Endothelial cell of umbilical vein (primary cell): ENCODE measurements at regions not wholly inside any gene's neighbourhood (a gene's known extent, or its start where the extent isn't known, plus 50 kb on each side); places are given as distances from the start of the nearest gene placed in this dataset.

Source experiments
- BruUV-seq: library from RNA; stranded (reverse); fragments of 400-500 nt; replicated peaks from 2 replicates; lab custom pipeline; 2021; lab: Mats Ljungman, UMichigan
- CTCF ChIA-PET: fragments of 300-600, 350-600 bp; sonication (Branson Sonifier 250); formaldehyde crosslinking; loops from one replicate; lab custom pipeline; 2021; ENCODE audit warnings: antibody characterized with exemption, inconsistent platforms; lab: Charles Lee
- POLR2A ChIA-PET: fragments of 300-600, 350-600 bp; sonication (Branson Sonifier 250); formaldehyde crosslinking; loops from one replicate; lab custom pipeline; 2021; ENCODE audit warnings: antibody characterized with exemption, inconsistent platforms; lab: Charles Lee
- DNase-seq: peaks from one replicate; pipeline ENCODE4 v3.0.0-alpha.2; 2011; ENCODE audit warnings: low read depth, low spot score
- FAIRE-seq: peaks from 2 replicates; lab custom pipeline; 2011; peaks lifted over from hg19 to GRCh38; lab: Jason Lieb, UNC
- H2AFZ ChIP-seq: 2 replicates; pipeline ENCODE4 v1.6.0; 2012; ENCODE audit warnings: low read depth, low read length, control low read depth, inconsistent platforms
- H3K27ac ChIP-seq: 2 replicates; pipeline ENCODE4 v1.5.1; 2011; ENCODE audit warnings: low read depth, mild to moderate bottlenecking, control low read depth, low read length, moderate library complexity; ENCODE audit not compliant: insufficient read depth
- H3K27me3 ChIP-seq, 2 experiments: 2 replicates each; pipeline versions ENCODE4 v1.6.0 to v1.6.1; 2011; ENCODE audit warnings: low read length in 2 of 2, mixed read lengths in 1 of 2; ENCODE audit not compliant: control insufficient read depth in 2 of 2, insufficient read depth in 2 of 2
- H3K36me3 ChIP-seq, 2 experiments: 2 replicates in 1 of 2; 3 replicates in 1 of 2; pipeline ENCODE4 v1.5.1; 2011; ENCODE audit warnings: low read length in 2 of 2, mild to moderate bottlenecking in 1 of 2, moderate library complexity in 1 of 2; ENCODE audit not compliant: control insufficient read depth in 2 of 2, insufficient read depth in 2 of 2; ENCODE audit errors: extremely low read depth in 1 of 2
- H3K4me1 ChIP-seq: 3 replicates; pipeline ENCODE4 v1.5.1; 2011; ENCODE audit warnings: mild to moderate bottlenecking, low read length; ENCODE audit not compliant: control insufficient read depth, insufficient read depth; ENCODE audit errors: extremely low read depth
- H3K4me2 ChIP-seq: 2 replicates; pipeline ENCODE4 v1.6.1; 2011; ENCODE audit warnings: low read length, control low read depth, mixed read lengths; ENCODE audit not compliant: insufficient read depth
- H3K4me3 ChIP-seq, 3 experiments: fragments of 200-600 bp in 1 of 3; sonication (generic), shearing (Covaris generic) in 1 of 3; replicated peaks in 1 of 3; 2 replicates each; pipeline ENCODE4 v1.5.1; 2011 to 2016; ENCODE audit warnings: control low read depth in 3 of 3, low read length in 3 of 3, mild to moderate bottlenecking in 2 of 3, inconsistent platforms in 1 of 3, low read depth in 1 of 3, moderate library complexity in 1 of 3; ENCODE audit not compliant: insufficient read depth in 1 of 3
- H3K79me2 ChIP-seq: 2 replicates; pipeline ENCODE4 v1.6.0; 2012; ENCODE audit warnings: low read length, inconsistent platforms; ENCODE audit not compliant: control insufficient read depth, insufficient read depth
- H3K9ac ChIP-seq: replicated peaks from 2 replicates; pipeline ENCODE3; 2011; ENCODE audit warnings: low read length, control low read depth; ENCODE audit not compliant: insufficient read depth; ENCODE audit errors: extremely low read depth
- H3K9me1 ChIP-seq: replicated peaks from 3 replicates; pipeline ENCODE4 v1.6.0; 2011; ENCODE audit warnings: mild to moderate bottlenecking, low read length; ENCODE audit not compliant: control insufficient read depth, insufficient read depth; ENCODE audit errors: extremely low read depth
- H3K9me3 ChIP-seq: replicated peaks from 2 replicates; pipeline ENCODE4 v1.5.1; 2012; ENCODE audit warnings: low read length, inconsistent platforms; ENCODE audit not compliant: control insufficient read depth, insufficient read depth
- H4K20me1 ChIP-seq: replicated peaks from 2 replicates; pipeline ENCODE3; 2011; ENCODE audit warnings: mild to moderate bottlenecking, low read length; ENCODE audit not compliant: control insufficient read depth, insufficient read depth; ENCODE audit errors: extremely low read depth
- EZH2 ChIP-seq: IDR thresholded peaks from 2 replicates; pipeline ENCODE4 v1.6.1; 2012; ENCODE audit warnings: borderline replicate concordance, low read depth, mild to moderate bottlenecking, moderate library complexity, low read length, inconsistent platforms; ENCODE audit not compliant: severe bottlenecking
- FOS ChIP-seq: IDR thresholded peaks from 2 replicates; pipeline ENCODE4 v1.6.1; 2011; ENCODE audit warnings: mild to moderate bottlenecking, low read length, moderate library complexity, borderline replicate concordance; ENCODE audit not compliant: insufficient read depth
- JUN ChIP-seq: IDR thresholded peaks from 2 replicates; pipeline ENCODE4 v1.6.1; 2011; ENCODE audit warnings: borderline replicate concordance, low read depth; ENCODE audit not compliant: insufficient read length, insufficient read depth
- MAX ChIP-seq: IDR thresholded peaks from 2 replicates; pipeline ENCODE4 v1.6.1; 2011; ENCODE audit not compliant: insufficient read depth, insufficient read length
- MYC ChIP-seq: IDR thresholded peaks from one replicate; pipeline ENCODE4 v1.6.1; 2011; ENCODE audit warnings: mild to moderate bottlenecking, low read depth, low read length
- POLR2A ChIP-seq: IDR thresholded peaks from 2 replicates; pipeline ENCODE4 v1.6.1; 2012; ENCODE audit warnings: low read depth, mild to moderate bottlenecking, control low read depth, low read length
- POLR2AphosphoS5 ChIP-seq: IDR thresholded peaks from 2 replicates; pipeline ENCODE4 v1.6.1; 2012; ENCODE audit warnings: low read depth, mild to moderate bottlenecking, control low read depth, low read length, moderate library complexity; ENCODE audit not compliant: insufficient read depth
- dilution Hi-C: fragments of 300-500 bp; cut with MboI; formaldehyde crosslinking; loops from one replicate; pipeline ENCODE4 v1.15.0; 2019; ENCODE audit warnings: low sequenced_read_pairs; ENCODE audit not compliant: extremely low pct_ligation_motif_present
- intact Hi-C: fragments of 100-400 bp; cut with micrococcal nuclease; formaldehyde crosslinking; loops from one replicate; pipeline ENCODE4 v1.10.0; 2022
- TF ChIP-seq, protein P1 (sequence below), 2 donors: IDR thresholded peaks; 1 replicate in 1 of 2; 2 replicates in 1 of 2; pipeline ENCODE4 v1.5.1; 2011; ENCODE audit warnings: low read length in 2 of 2, mild to moderate bottlenecking in 2 of 2, moderate library complexity in 2 of 2, control low read depth in 1 of 2, inconsistent platforms in 1 of 2, low read depth in 1 of 2; ENCODE audit not compliant: insufficient read depth in 1 of 2; ENCODE audit errors: extremely low read depth in 1 of 2

DNA sequence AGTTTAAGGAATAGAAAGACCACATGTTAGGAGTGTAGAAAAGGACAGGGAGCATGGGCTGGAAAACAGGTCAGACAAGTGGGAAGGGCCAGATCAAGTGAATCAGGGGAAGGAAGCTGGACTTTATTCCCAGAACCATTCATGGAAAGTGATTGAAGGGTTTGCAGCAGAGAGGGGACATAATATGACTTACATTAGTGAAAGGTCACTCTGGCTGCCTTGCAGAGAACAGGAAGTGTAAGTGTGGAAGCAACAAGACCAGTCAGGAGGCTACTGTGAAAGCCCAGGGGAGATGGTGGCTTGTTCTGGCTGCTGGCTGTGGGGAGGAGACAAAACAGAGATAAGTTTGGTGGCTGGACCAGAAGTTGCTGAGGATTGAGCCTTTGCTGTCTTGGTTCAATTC is 69.1 kb downstream of the VCPKMT start:
- peak; percentile 59 for DNase-seq
- no peaks in the 10 kb centered on the region for H3K9me3 ChIP-seq
- POLR2A ChIA-PET, result no interaction called here

More for the DNA sequence above, 69.1 kb downstream of the VCPKMT start:
- no peak overlapping the region for H3K9ac ChIP-seq
- no peaks in the 10 kb centered on the region for H3K79me2 ChIP-seq
- peak; percentile 40 for FAIRE-seq
- intact Hi-C loops (loop anchor here (10.0 kb wide), 1 partner anchor 48 kb away; no protein-coding TSS in a partner anchor), dilution Hi-C loops (no loop called here)
- H3K27me3 ChIP-seq, result no peaks in the 10 kb centered on the region
- CTCF ChIA-PET, result interaction anchor here (0.9 to 1.7 kb wide), 4 partner anchors 14 to 185 kb away, joined by 3 to 10 read pairs (median 4); no protein-coding TSS in a partner anchor
- TF ChIP-seq, protein P1, sequence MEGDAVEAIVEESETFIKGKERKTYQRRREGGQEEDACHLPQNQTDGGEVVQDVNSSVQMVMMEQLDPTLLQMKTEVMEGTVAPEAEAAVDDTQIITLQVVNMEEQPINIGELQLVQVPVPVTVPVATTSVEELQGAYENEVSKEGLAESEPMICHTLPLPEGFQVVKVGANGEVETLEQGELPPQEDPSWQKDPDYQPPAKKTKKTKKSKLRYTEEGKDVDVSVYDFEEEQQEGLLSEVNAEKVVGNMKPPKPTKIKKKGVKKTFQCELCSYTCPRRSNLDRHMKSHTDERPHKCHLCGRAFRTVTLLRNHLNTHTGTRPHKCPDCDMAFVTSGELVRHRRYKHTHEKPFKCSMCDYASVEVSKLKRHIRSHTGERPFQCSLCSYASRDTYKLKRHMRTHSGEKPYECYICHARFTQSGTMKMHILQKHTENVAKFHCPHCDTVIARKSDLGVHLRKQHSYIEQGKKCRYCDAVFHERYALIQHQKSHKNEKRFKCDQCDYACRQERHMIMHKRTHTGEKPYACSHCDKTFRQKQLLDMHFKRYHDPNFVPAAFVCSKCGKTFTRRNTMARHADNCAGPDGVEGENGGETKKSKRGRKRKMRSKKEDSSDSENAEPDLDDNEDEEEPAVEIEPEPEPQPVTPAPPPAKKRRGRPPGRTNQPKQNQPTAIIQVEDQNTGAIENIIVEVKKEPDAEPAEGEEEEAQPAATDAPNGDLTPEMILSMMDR (IDR thresholded peaks at IDR 0.05; ENCODE audit: extremely low read depth in 1 of 2, insufficient read depth in 1 of 2, low read depth in 1 of 2, low read length in 2 of 2), result no peak
- TF ChIP-seq JUN (no peak), POLR2AphosphoS5 (no peak), EZH2 (no peak), MAX (no peak), FOS (no peak), POLR2A (no peak), MYC (no peak)
- H2AFZ ChIP-seq, result peak overlapping the region; percentile 5
- no peak overlapping the region for H3K4me2 ChIP-seq
- H3K4me3 ChIP-seq, result no peak overlapping the region
- no peak overlapping the region for H3K27ac ChIP-seq
- H3K36me3 ChIP-seq, result no peaks in the 10 kb centered on the region
- peaks cover 17% of the 10 kb centered on the region for H3K4me1 ChIP-seq
- H4K20me1 ChIP-seq, result no peaks in the 10 kb centered on the region
- H3K9me1 ChIP-seq, result no peaks in the 10 kb centered on the region
- no TSS peak for BruUV-seq
